Thymus (tissue), 11 donors: ENCODE measurements at regions not wholly inside any gene's neighbourhood (a gene's known extent, or its start where the extent isn't known, plus 50 kb on each side); places are given as distances from the start of the nearest gene placed in this dataset.
"Not testable (repeated sequence)": the region's sequence is repeated elsewhere in the genome, so short reads cannot be mapped to it uniquely, and the experiment has no call there.

Source experiments
- DNase-seq, 9 donors: peaks; one replicate each; pipeline ENCODE4 v3.0.0-alpha.2; 2013; ENCODE audit warnings: low spot score in 9 of 9, low read depth in 6 of 9, missing footprints in 1 of 9
- H3K27ac ChIP-seq, 2 donors: one replicate each; pipeline ENCODE4 v1.5.1; 2013; ENCODE audit warnings: control low read depth in 1 of 2, low read depth in 1 of 2, low read length in 1 of 2, mild to moderate bottlenecking in 1 of 2, moderate library complexity in 1 of 2
- H3K27me3 ChIP-seq, 2 donors: one replicate each; pipeline ENCODE4 v1.5.1; 2013; ENCODE audit warnings: low read length in 1 of 2; ENCODE audit not compliant: control insufficient read depth in 2 of 2, insufficient read depth in 1 of 2
- H3K36me3 ChIP-seq, 2 donors: one replicate each; pipeline ENCODE4 v1.5.1; 2013; ENCODE audit warnings: low read length in 1 of 2, mild to moderate bottlenecking in 1 of 2, moderate library complexity in 1 of 2; ENCODE audit not compliant: control insufficient read depth in 2 of 2, insufficient read depth in 2 of 2
- H3K4me1 ChIP-seq, 2 donors: one replicate each; pipeline ENCODE4 v1.5.1; 2013; ENCODE audit warnings: low read length in 2 of 2; ENCODE audit not compliant: control insufficient read depth in 2 of 2, insufficient read depth in 2 of 2
- H3K4me3 ChIP-seq, 2 donors: one replicate each; pipeline ENCODE4 v1.5.1; 2013; ENCODE audit warnings: low read length in 2 of 2, control low read depth in 1 of 2, mild to moderate bottlenecking in 1 of 2
- H3K9me3 ChIP-seq, 2 donors: one replicate each; pipeline ENCODE4 v1.5.1; 2013; ENCODE audit warnings: low read length in 1 of 2, mild to moderate bottlenecking in 1 of 2; ENCODE audit not compliant: control insufficient read depth in 2 of 2, insufficient read depth in 1 of 2
- WGBS: extraction: QIAGEN DNeasy Blood & Tissue Kit; methylation state at CpG from one replicate; pipeline ENCODE4 v1.1.7; 2013; 5-methylcytosine and 5-hydroxymethylcytosine counted together
- donor health status: healthy.

DNA sequence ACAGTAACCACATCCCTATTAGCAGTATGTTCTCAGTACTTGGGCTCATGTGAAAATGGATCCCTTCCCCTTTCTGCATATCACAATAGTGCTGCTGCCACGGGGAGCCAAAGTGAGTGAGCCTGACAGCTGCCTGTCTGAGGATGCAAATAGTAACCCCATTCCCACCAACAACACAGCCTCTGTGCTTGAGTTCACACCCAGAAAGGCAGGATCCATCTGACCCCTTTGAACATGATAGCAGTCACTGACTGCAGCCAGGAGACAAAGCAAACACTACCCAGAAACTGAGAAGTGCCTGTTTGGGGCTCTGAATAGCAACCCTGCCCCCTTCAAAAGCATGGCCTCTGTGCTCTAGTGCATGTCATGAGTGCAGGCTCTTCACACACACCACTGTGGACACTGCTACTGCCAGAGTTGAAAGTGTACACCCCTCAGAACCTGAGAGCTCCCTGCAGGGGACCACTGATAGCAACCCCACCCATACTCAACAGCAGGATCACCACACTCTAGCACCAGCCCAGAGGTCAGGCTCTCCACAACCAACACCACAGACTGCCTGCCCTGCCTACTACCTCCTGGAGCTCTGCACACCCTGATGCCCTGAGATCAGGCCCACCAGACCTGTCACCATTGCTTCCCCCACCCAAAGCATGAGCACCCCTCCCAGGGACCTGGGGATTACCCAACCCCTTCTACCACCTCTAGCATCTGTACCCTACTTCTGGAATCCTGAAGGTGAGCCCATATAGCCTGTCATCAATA, 1563.5 kb upstream of the PRR20A start:
- H3K4me3 ChIP-seq: no peak overlapping the region
- no peaks in the 10 kb centered on the region for H3K27me3 ChIP-seq
- no peaks in the 10 kb centered on the region for H3K4me1 ChIP-seq
- no peak for DNase-seq
- 18% methylated on average over 1 of the region's 1 CpG for WGBS
- H3K27ac ChIP-seq: no peak overlapping the region
- H3K9me3 ChIP-seq: peaks cover 1 to 10% of the 10 kb centered on the region in 2 donors
- H3K36me3 ChIP-seq: no peaks in the 10 kb centered on the region

- H3K9me3 ChIP-seq: peaks cover 1 to 10% of the 10 kb centered on the region in 2 donors
- no peaks in the 10 kb centered on the region for H3K36me3 ChIP-seq
- no peak overlapping the region for H3K4me3 ChIP-seq
- no peaks in the 10 kb centered on the region for H3K4me1 ChIP-seq
- H3K27ac ChIP-seq: no peak overlapping the region
- H3K27me3 ChIP-seq: no peaks in the 10 kb centered on the region
- no peak for DNase-seq
- 66% methylated on average over 2 of the region's 2 CpGs for WGBS
These were observed 1562.9 kb upstream of the PRR20A start for GRCh38 chr13:55577847-55578210.

DNA sequence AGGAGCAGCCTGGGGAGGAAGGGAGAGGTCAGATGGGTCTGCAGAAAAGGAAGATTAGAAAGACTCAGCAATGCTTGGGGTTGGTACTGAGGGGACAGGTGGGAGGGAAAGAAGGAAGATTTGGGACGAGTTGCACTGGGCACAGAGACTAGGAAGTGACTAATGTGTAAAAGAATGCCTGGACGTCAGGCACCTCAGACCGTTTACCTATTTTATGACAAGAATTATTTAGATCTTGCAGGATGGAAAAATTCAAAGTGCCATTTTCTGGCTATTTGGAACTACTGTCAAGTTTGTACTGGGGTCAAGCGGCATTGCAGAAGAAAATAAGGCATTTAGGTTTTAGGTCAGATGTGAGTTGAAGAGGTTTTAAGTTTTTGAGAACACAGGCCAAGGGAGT, 1558.4 kb upstream of the PRR20A start:
- not testable (repeated sequence) for H3K27me3 ChIP-seq, DNase-seq
- 82% methylated on average over 4 of the region's 4 CpGs for WGBS

DNA sequence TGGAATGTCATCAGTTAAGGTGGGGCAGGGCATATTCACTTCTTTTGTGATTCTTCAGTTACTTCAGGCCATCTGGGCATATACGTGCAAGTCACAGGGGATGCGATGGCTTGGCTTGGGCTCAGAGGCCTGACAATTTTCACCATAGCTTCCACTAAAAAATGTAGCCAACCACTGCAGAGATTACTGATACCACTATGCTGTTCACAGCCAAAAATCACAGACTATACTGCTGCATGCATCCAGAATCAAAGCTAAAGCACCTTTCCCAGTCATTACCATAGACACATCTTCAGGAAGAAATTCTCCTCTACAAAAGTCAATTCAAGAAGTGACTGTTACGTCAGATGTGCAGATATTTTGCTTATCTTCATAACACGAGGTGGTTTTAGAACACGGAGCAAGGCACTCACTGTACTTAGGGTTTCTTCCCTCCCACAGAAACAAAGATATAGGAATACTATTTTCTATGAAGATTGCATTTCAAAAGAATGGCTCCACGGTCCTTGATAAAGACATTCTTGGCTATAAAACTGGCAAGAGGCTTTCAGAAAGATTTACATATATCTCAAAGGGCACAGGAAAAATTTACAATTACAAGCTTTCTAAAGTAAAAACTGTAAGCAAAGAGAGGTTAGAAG, 1556.6 kb upstream of the PRR20A start:
- Histone ChIP-seq H3K27me3 (no peaks in the 10 kb centered on the region), H3K27ac (no peak overlapping the region), H3K4me1 (no peaks in the 10 kb centered on the region), H3K4me3 (no peak overlapping the region), H3K36me3 (no peaks in the 10 kb centered on the region), H3K9me3 (no peaks in the 10 kb centered on the region)
- no peak for DNase-seq
- 80% methylated on average over 6 of the region's 6 CpGs for WGBS

More for the DNA sequence above, 1558.4 kb upstream of the PRR20A start:
- not testable (repeated sequence) for H3K4me3 ChIP-seq, H3K27ac ChIP-seq, H3K9me3 ChIP-seq, H3K4me1 ChIP-seq, H3K36me3 ChIP-seq

DNA sequence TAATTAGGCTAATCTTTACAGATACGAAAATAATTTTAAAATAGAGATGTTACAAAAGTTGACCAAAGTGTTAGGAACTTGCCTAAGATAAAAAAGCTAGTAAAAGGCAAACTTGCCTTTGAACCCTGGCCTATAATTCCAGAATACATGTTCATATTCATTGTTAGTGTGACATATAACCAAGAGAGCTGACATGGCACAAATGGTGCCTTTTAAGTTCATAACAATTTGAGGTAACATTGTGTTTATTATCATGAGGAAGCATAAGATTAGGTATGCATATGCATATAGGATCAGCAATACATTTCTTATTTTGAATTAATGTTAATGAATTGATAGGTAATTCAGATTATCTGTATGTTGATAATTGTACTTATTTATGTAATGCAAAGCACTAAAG, 1537.9 kb upstream of the PRR20A start:
- WGBS: 89% methylated on average over 1 of the region's 1 CpG
- Histone ChIP-seq H3K4me3 (no peak overlapping the region), H3K36me3 (no peaks in the 10 kb centered on the region), H3K27ac (no peak overlapping the region), H3K4me1 (no peaks in the 10 kb centered on the region), H3K27me3 (no peaks in the 10 kb centered on the region), H3K9me3 (peaks cover 0 to 8% of the 10 kb centered on the region in 2 donors)
- no peak for DNase-seq

DNA sequence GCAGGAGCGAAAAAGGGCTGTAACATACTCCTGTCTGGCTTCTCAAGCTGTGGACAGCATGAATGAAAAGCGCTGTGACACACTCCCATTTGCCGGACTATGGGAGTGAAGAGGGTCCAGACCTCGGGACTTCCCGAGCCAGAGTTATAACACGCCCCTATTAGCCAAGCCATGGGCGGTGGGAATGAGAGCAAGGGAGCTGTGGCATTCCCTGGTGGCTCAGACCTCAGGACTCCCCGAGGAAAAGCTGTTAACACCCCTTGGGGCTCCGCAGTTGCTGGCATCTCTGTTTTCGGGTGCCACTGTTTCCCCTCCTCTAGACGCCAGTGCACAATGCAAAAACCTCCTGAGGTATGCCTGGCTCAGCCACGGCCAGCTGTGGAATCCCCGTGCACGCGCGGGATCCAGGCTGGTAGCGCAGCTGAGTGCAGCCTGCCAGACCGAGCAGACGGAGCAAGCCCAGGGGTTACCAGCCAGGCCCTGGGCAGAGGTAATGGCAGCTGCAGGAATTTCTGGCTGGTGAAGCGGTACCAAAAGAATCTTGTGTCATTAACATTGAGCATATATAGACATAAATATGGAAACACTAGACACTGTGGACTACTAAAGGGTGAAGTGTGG, 1534.6 kb upstream of the PRR20A start:
- Histone ChIP-seq H3K36me3 (no peaks in the 10 kb centered on the region), H3K27ac (no peak overlapping the region), H3K4me3 (no peak overlapping the region), H3K9me3 (peaks cover 0 to 8% of the 10 kb centered on the region in 2 donors), H3K27me3 (no peaks in the 10 kb centered on the region), H3K4me1 (no peaks in the 10 kb centered on the region)
- 95% methylated on average over 20 of the region's 20 CpGs for WGBS
- no peak for DNase-seq

- Histone ChIP-seq H3K4me1 (no peaks in the 10 kb centered on the region), H3K27me3 (no peaks in the 10 kb centered on the region), H3K9me3 (peaks cover 0 to 2% of the 10 kb centered on the region in 2 donors), H3K27ac (no peak overlapping the region), H3K36me3 (no peaks in the 10 kb centered on the region), H3K4me3 (no peak overlapping the region)
- DNase-seq: no peak
- 94% methylated on average over 4 of the region's 4 CpGs for WGBS
These were observed 1527.1 kb upstream of the PRR20A start for GRCh38 chr13:55613429-55614187.

DNA sequence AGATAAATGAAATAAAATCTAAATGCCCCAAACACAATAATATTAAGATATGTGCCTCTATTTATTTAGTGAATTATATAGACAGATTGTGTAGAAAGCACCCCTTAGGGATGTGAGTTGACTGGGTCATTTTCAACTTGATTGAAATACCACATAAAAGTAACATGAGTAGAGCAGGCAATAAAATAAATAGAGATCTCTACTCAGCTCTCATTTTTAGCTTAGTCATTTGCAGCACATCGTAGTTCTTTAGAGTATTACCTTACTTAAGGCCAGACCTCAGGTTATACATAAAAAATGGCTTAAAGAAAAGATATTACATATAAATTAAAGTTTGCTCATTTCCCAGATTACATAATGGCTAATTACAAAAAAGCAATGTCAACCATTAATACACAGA, 1525.6 kb upstream of the PRR20A start:
- no peak overlapping the region for H3K4me3 ChIP-seq
- no peak overlapping the region for H3K27ac ChIP-seq
- H3K36me3 ChIP-seq: no peaks in the 10 kb centered on the region
- no peaks in the 10 kb centered on the region for H3K27me3 ChIP-seq
- peaks cover 0 to 2% of the 10 kb centered on the region in 2 donors for H3K9me3 ChIP-seq
- DNase-seq: no peak
- H3K4me1 ChIP-seq: no peaks in the 10 kb centered on the region
- WGBS: 88% methylated on average over 1 of the region's 1 CpG

GRCh38 chr13:55617241-55617640, 1523.5 kb upstream of the PRR20A start:
- Histone ChIP-seq H3K4me3 (no peak overlapping the region), H3K36me3 (no peaks in the 10 kb centered on the region), H3K4me1 (no peaks in the 10 kb centered on the region), H3K9me3 (peaks cover 0 to 2% of the 10 kb centered on the region in 2 donors), H3K27ac (no peak overlapping the region), H3K27me3 (no peaks in the 10 kb centered on the region)
- DNase-seq: no peak
- 94% methylated on average over 3 of the region's 3 CpGs for WGBS
